GM18508 (cell line): ENCODE measurements at regions not wholly inside any gene's neighbourhood (a gene's known extent, or its start where the extent isn't known, plus 50 kb on each side); places are given as distances from the start of the nearest gene placed in this dataset.
"Not testable (repeated sequence)": the region's sequence is repeated elsewhere in the genome, so short reads cannot be mapped to it uniquely, and the experiment has no call there.

Experiments used
- ATAC-seq: cut with Tn5 transposase; IDR thresholded peaks from one replicate; pipeline ENCODE4 v1.9.1; 2021; ENCODE audit warnings: moderate number of reproducible peaks; ENCODE audit not compliant: insufficient read depth, unreplicated experiment

- no peak for ATAC-seq
These were observed 121.8 kb downstream of the TENT5A start for GRCh38 chr6:81630719-81631118.

- ATAC-seq = no peak
These were observed 127.3 kb downstream of the TENT5A start for GRCh38 chr6:81625216-81625615.

GRCh38 chr6:81624453-81624852, 128.0 kb downstream of the TENT5A start:
- ATAC-seq = no peak

GRCh38 chr6:81623106-81623759, 129.2 kb downstream of the TENT5A start:
- ATAC-seq = no peak

- ATAC-seq = no peak
These were observed 130.6 kb downstream of the TENT5A start for GRCh38 chr6:81621816-81622395.

GRCh38 chr6:81614292-81614691, 138.2 kb downstream of the TENT5A start:
- ATAC-seq = no peak

GRCh38 chr6:81613606-81614005, 138.9 kb downstream of the TENT5A start:
- no peak for ATAC-seq

- ATAC-seq = no peak
These were observed 140.3 kb downstream of the TENT5A start for GRCh38 chr6:81612136-81612535.

- no peak for ATAC-seq
These were observed 142.7 kb downstream of the TENT5A start for GRCh38 chr6:81609736-81610135.

- ATAC-seq = no peak
These were observed 143.7 kb downstream of the TENT5A start for GRCh38 chr6:81608776-81609175.

- no peak for ATAC-seq
These were observed 145.5 kb downstream of the TENT5A start for GRCh38 chr6:81606965-81607381.

GRCh38 chr6:81605526-81605925, 147.0 kb downstream of the TENT5A start:
- no peak for ATAC-seq

- no peak for ATAC-seq
These were observed 150.6 kb downstream of the TENT5A start for GRCh38 chr6:81601918-81602317.

- ATAC-seq = not testable (repeated sequence)
These were observed 152.0 kb downstream of the TENT5A start for GRCh38 chr6:81600488-81600887.

GRCh38 chr6:81594501-81594900, 158.0 kb downstream of the TENT5A start:
- ATAC-seq = no peak

GRCh38 chr6:81590314-81590691, 162.2 kb downstream of the TENT5A start:
- ATAC-seq = no peak

- no peak for ATAC-seq
These were observed 162.8 kb downstream of the TENT5A start for GRCh38 chr6:81589465-81590313.

- ATAC-seq = not testable (repeated sequence)
These were observed 166.8 kb downstream of the TENT5A start for GRCh38 chr6:81585686-81586085.

GRCh38 chr6:81584156-81584555, 168.3 kb downstream of the TENT5A start:
- ATAC-seq = not testable (repeated sequence)

GRCh38 chr6:81575442-81575841, 177.0 kb downstream of the TENT5A start:
- ATAC-seq = no peak

GRCh38 chr6:81572020-81572419, 180.5 kb downstream of the TENT5A start:
- no peak for ATAC-seq
